Amniotic epithelial cell (primary cell): ENCODE measurements at regions not wholly inside any gene's neighbourhood (a gene's known extent, or its start where the extent isn't known, plus 50 kb on each side); places are given as distances from the start of the nearest gene placed in this dataset.

Experiments
- DNase-seq: peaks from one replicate; pipeline ENCODE4 v3.0.0-alpha.2; 2010; ENCODE audit warnings: low read depth

GRCh38 chr5:82850393-82850792, 226.8 kb downstream of the TMEM167A start:
- DNase-seq = no peak

GRCh38 chr5:82849885-82850284, 227.3 kb downstream of the TMEM167A start:
- DNase-seq = no peak

DNA sequence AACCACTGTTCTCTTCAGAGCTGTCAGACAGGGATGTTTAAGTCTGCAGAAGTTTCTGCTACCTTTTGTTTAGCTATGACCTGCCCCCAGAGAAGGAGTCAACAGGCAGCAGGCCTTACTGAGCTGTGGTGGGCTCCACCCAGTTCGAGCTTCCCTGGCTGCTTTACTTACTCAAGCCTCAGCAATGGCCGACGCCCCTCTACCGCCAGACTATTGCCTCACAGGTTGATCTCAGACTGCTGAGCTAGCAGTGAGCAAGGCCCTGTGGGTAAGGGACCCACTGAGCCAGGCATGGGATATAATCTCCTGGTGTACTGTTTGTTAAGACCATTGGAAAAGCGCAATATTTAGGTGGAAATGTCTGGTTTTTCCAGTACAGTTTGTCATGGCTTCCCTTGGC, 229.6 kb downstream of the TMEM167A start:
- peak; percentile 5 for DNase-seq

DNA sequence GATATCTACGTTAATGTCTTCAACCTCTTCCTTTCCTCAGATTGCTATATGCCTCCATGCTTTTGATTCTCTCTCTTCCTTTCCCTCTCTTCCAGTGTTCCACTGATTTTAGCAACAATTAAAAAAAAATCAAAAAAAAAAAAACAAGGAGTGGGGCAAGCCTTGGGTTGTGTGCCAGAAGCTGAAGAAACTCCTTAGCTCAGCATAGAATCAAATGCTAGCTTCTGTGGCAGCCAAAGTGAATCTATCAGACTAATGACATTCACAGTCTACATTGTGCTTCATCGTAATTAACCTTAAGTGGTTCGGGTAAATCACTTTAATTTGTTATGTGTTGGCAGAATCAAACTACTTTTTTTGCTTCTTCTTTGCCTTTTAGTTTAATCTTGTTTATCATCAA, 237.3 kb downstream of the TMEM167A start:
- no peak for DNase-seq

- DNase-seq = no peak
Measured at GRCh38 chr5:82835488-82835887, 241.7 kb downstream of the TMEM167A start.

DNA sequence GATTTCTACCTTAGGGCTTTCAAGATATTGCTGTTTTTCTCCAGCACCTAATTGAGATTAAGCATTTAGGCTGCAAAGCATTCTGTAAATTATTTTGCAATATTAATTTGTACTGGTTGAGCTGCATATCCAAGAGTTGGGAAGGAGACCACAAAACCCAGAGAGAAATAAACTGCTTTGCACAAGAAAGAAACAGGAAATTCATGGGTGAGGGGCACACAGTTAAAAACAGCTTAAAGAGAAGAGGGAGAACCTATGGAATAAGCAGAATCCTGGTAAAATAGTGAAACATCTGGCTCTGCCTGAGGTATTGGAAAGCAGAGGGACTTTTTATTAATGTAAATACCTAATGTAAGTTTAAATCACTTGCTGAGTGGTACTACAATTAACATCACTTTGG, 243.0 kb downstream of the TMEM167A start:
- DNase-seq = no peak

GRCh38 chr5:82833277-82833676, 243.9 kb downstream of the TMEM167A start:
- DNase-seq = no peak

DNA sequence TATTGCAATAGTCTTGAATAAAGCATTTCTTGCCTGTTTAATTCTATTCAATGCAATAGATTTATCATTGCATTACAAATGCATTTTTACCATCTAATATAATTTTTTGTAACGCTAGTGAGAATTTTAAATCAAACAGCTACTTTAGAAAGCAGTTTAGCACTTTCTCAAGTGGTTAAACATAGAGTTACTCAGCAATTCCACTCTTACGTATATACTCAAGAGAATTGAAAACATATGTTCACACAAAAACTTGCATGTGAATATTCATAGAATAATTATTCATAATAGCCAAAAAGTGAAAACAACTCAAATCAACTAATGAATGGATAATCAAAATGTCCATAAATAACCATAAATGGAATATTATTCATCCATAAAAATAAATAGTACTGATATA, 244.7 kb downstream of the TMEM167A start:
- DNase-seq = no peak

- DNase-seq = no peak
Measured at GRCh38 chr5:82828211-82828610, 249.0 kb downstream of the TMEM167A start.

- no peak for DNase-seq
Measured at GRCh38 chr5:82827651-82828050, 249.5 kb downstream of the TMEM167A start.

DNA sequence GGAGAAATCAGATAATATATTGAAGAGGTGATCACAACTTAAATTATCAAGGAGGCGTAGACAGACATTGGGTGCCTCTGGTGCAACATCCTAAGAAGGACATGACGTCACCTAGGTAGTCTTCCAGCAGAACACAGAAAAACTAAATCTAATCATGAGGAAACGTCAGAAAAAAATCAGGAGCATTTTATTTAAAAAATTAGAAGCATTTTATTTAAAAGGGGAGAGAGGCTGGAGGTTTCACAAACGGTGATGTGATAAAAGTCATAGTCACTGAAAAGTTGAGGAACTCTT, 254.6 kb downstream of the TMEM167A start:
- DNase-seq = no peak

DNA sequence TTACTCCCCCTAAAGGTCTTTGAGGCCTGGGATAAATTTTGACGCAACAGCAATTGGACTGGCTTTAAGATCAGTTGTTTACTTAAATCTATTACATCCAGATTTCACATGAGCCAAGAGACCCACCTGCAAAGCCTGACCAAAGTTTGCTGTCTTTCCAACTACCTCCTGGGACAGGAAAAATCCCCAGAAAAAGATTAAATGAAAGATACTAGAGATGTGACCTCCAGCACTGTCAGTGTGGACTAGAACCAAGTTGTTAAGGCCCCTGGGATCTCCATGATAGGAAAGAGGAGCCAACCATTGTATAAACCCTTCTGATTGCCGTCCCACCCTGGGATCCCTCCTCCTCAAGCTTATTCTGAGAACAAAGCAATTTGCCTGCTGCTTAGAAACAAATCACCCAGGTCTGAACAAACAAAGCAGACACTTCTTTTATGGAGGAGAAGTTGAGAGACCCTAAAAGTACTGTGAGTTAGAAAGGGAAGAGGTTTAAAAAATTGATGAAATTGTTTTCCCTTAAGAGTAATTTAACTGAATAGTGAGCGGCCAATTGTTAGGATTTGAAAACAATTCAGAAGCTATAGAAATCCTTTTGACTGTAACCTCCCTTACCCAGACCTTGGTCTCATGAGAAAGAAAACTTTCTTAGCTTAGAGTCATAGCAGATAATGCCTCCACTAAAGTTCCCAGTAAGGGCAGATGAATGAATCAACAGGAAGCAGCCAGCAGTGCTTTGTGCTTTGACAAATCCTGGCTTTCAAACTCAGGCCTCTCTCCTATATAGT, 255.2 kb downstream of the TMEM167A start:
- peak; percentile 8 for DNase-seq

DNA sequence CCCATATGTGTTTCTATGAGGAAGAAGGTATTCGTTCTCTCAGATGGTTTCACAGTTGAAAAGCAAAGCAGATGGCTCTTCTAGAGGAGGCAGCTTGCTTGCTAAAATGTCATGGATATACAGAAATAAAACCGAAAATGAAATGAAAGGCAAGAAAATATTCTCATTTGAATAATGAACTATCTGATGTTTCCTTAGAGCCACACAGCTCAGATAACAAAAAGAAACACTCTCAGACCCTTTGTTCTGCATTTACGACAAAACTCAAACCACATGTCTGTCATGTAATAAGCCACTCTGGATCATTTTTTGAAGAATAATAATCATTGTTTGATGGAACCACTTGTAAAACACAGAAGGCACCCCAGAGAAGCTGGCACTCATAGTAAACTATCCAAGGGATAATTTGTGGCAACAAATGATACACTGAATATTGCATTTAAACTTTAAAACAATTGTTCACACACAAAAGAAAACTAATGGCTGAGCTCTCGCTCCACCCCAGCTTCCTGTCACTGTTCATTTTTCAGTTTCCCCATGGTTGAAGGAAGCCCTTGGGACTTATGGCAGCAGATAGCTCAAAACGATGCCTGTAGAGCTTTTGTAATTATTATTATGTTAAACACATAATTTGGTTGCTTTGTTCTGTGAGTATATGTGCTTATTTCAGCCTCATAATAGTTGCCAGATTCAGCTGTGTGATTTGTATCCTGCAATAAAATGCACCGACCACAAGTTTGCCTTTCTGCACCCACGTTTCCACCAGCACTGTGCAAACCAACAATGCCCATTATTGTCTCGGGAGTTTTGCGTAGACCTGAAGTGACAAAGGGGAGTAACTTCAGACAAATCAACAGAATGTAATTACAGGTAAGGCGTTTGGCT, 256.0 kb downstream of the TMEM167A start:
- DNase-seq = no peak

- no peak for DNase-seq
Measured at GRCh38 chr5:82820188-82820587, 257.0 kb downstream of the TMEM167A start.

GRCh38 chr5:82817897-82818676, 259.1 kb downstream of the TMEM167A start:
- no peak for DNase-seq

DNA sequence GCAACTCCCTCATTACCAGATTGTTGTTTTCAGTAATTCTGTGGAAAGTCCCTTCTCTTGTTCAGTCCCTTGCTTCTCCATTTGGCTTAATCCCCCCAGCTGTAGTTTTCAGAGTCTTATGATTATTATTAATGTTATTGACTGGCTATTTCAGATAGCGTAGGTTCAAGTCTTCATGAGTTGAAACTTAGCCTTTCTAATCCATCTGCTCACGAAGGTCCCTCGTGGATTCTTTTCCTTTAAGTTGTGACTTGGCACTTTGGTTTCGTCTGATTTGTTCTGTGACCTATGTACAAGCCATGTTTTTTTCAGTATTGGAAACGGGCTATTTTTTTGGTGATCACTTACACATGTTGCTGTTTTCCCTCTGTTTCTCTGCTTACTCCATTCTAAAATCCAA, 260.3 kb downstream of the TMEM167A start:
- no peak for DNase-seq

DNA sequence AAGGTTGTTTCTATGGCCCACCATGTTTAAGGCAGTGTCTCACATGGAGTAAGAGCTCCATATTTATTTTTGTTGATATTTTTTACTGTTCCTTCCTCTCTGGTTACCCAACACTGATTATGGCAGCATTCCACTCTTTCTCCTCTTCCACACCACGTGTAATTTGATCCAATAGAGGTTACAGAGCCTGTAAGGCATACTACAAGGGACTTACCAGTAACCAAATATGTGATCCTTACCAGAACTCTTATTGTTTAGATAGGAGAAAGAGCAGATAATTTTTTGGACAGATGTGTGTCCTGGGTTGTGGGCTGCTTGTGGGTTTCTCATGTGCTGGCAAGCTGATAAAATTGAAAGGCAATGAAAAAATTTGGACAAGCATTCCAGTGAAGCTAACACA, 261.3 kb downstream of the TMEM167A start:
- peak; percentile 24 for DNase-seq

GRCh38 chr5:82813861-82814260, 263.3 kb downstream of the TMEM167A start:
- DNase-seq = no peak

GRCh38 chr5:82812575-82812974, 264.6 kb downstream of the TMEM167A start:
- DNase-seq = peak; percentile 52

DNA sequence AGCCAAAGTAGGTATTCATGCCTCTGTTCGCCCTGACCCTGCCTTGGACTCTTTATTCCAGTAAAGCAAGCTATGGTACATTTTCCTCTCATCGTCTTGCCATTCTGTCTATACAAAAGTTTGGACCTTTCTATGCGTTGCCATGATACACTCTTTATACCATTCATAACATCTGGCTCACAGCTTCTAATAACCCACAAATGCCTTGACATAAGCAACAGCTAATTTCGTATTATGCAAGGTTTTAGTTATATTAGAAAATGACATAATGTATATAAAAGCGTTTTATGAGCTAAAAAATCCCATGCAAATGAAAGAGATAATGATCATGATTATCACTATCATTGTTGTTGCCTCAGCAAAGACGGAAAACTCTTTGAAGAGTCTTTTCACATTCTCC, 265.7 kb downstream of the TMEM167A start:
- DNase-seq = no peak

DNA sequence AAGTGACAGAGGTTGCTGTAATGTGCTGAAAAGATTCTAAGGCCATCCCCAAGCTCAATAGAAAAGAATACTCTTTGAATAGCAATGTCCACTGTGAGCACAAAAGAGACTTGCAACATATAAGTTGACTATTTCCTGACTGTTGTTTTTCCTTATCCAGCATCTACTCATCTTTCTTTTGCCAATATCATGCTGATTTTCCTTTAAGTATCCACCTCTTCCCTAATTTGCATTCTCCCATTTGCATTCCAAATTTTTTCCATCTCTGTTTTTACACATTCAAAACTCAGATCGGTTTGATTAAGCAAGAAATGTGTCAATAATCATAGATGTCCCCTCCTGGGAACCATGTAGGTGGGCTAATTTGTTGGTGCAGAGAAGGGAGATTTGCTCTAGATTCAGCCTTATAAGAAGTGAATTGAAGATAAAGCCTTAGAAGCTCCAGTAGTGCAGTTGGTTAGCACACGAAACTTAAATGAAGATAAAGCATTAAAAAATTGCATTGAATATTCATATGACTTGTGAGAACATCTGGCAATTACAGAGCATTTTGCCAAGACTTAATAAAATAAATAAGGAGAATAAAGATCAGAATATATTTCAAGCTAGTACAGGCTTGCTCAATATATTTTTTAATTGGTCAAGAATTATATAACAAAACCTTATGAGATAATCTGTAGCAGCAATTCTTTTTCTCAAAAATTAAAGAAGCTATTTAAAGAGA, 267.6 kb downstream of the TMEM167A start:
- no peak for DNase-seq

GRCh38 chr5:82808960-82809359, 268.2 kb downstream of the TMEM167A start:
- no peak for DNase-seq
